Activated T-cell treated with anti-CD3 and anti-CD28 coated beads, Interleukin-2, amount 50 U/mL, for 72 hours (primary cell): ENCODE measurements at regions not wholly inside any gene's neighbourhood (a gene's known extent, or its start where the extent isn't known, plus 50 kb on each side); places are given as distances from the start of the nearest gene placed in this dataset.

Experiments used
- ATAC-seq, 2 donors: fragments of 150-1000 bp; cut with Tn5 transposase; replicated peaks in 1 of 2; 2 replicates each; pipeline ENCODE4 v1.10.0; 2021; ENCODE audit warnings: moderate library complexity in 2 of 2, mild to moderate bottlenecking in 1 of 2
- DNase-seq, 2 donors: peaks; one replicate each; pipeline ENCODE4 v3.0.0; 2021 to 2022; ENCODE audit warnings: mixed read lengths in 1 of 2
- H3K27ac Mint-ChIP-seq: one replicate; pipeline ENCODE4 v1.8.0; 2022; ENCODE audit warnings: mild to moderate bottlenecking, moderate library complexity, mixed read lengths
- H3K27me3 Mint-ChIP-seq: one replicate; pipeline ENCODE4 v1.8.0; 2022; ENCODE audit warnings: low read depth, mixed read lengths
- H3K36me3 Mint-ChIP-seq, 2 donors: one replicate each; pipeline ENCODE4 v1.8.0; 2022; ENCODE audit warnings: mixed read lengths in 2 of 2, mild to moderate bottlenecking in 1 of 2; ENCODE audit not compliant: insufficient read depth in 2 of 2
- H3K4me1 Mint-ChIP-seq: one replicate; pipeline ENCODE4 v1.8.0; 2022; ENCODE audit warnings: low read depth, mixed read lengths
- H3K4me3 Mint-ChIP-seq, 2 donors: one replicate each; pipeline ENCODE4 v1.8.0; 2022; ENCODE audit warnings: mild to moderate bottlenecking in 2 of 2, mixed read lengths in 2 of 2, moderate library complexity in 2 of 2
- H3K9me3 Mint-ChIP-seq, 2 donors: one replicate each; pipeline ENCODE4 v1.8.0; 2022; ENCODE audit warnings: mixed read lengths in 2 of 2

DNA sequence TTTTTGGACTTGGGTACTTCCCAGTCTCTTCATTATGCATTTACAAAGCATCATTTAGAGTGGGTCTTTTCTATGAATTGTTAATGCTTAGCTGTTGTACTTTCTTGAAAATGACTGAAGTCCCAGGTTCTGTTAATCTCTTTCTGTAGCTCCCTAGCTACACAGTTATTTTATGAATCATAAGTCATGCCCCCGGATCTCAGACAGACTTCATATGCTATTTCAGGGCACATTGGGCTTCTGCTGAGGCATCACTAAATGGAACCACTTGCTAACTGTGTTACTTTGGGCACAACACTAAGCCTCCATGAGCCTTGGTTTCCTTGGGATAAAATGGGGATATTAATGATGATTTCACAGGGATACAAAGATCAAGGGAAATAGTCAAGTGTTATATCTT lies 55.5 kb upstream of the RBM15 start:
- Mint-ChIP-seq H3K27me3 (peaks cover 9% of the 10 kb centered on the region), H3K4me1 (no peaks in the 10 kb centered on the region), H3K4me3 (no peak overlapping the region), H3K36me3 (no peaks in the 10 kb centered on the region), H3K9me3 (no peaks in the 10 kb centered on the region), H3K27ac (no peak overlapping the region)
- DNase-seq (no peak), ATAC-seq (peak in 1 of 2 donors; percentile 38)

DNA sequence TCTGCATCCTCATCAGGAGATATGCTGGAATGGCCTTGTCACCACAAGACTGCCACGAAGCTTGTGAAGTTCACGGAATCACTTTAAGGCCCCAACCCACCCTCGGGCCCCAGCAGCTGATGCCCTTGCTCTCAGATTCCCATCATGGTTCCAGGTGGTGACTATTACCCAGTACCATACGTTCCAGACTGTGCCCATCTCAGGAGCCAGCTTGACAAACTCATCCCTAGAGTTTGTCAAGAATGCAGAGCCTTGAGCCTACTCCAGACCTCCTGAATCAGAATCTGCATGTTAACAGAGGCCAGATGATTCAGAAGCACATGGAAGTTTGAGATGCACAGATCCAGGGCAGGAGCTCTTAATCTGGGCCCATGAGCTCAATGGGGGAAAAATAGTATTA lies 53.9 kb upstream of the RBM15 start:
- H3K27me3 Mint-ChIP-seq, result no peaks in the 10 kb centered on the region
- H3K27ac Mint-ChIP-seq, result no peak overlapping the region
- H3K9me3 Mint-ChIP-seq, result no peaks in the 10 kb centered on the region
- DNase-seq (no peak), ATAC-seq (no peak)
- no peak overlapping the region for H3K4me3 Mint-ChIP-seq
- no peaks in the 10 kb centered on the region for H3K4me1 Mint-ChIP-seq
- no peaks in the 10 kb centered on the region for H3K36me3 Mint-ChIP-seq

DNA sequence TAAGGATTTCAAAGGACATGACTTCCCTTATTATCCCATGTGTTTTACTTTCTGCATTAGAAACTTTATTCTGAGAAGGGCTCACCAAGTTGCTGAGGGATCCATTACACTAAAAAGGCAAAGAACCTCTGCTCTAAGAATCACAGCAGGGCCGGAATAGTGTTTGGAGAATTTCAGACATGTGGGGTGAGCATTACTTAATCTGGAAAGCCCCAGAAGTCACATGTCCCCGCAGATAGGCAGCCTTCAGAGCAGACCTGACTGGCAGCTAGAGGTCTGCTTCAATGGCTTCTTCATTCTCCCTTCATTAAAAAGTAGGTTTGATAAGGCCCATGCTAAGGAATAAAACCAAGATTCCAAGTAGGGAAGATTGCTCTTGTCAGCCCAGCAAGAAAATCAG lies 52.6 kb upstream of the RBM15 start:
- ATAC-seq, result no peak
- Mint-ChIP-seq H3K9me3 (no peaks in the 10 kb centered on the region), H3K27me3 (no peaks in the 10 kb centered on the region), H3K4me3 (no peak overlapping the region), H3K4me1 (no peaks in the 10 kb centered on the region), H3K36me3 (no peaks in the 10 kb centered on the region), H3K27ac (no peak overlapping the region)
- no peak for DNase-seq

DNA sequence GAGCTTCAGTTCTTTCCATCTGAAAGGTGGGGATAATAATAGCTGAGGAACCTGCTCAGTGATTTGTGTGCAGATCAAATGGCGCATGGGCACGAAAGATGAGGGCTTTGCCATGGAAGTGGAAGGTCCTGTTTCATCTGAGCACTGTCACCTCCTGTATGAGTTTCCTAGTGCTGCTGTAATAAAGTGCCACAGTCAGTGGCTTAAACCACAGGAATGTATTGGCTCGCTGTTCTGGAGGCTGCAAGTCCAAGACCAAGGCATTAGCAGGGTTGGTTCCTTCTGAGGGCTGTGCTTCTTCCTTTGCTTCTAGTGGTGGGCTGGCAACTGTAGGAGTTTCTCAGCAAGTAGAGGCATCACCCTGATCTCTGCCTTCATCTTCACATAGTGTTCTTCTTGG lies 51.1 kb upstream of the RBM15 start:
- Mint-ChIP-seq H3K27ac (no peak overlapping the region), H3K4me3 (no peak overlapping the region), H3K9me3 (no peaks in the 10 kb centered on the region), H3K36me3 (no peaks in the 10 kb centered on the region), H3K27me3 (no peaks in the 10 kb centered on the region), H3K4me1 (no peaks in the 10 kb centered on the region)
- ATAC-seq, result no peak
- no peak for DNase-seq
